ENCODE measurements at regions not wholly inside any gene's neighbourhood (a gene's known extent, or its start where the extent isn't known, plus 50 kb on each side); places are given as distances from the start of the nearest gene placed in this dataset.

- Histone ChIP-seq H3K27ac (peak overlapping the region in 1 of 4 donors; percentile 34), H3K36me3 (no peaks in the 10 kb centered on the region), H3K9me3 (no peaks in the 10 kb centered on the region), H3K4me1 (peaks cover 0 to 42% (median 5%) of the 10 kb centered on the region in 4 donors), H3K4me3 (no peak overlapping the region), H3K27me3 (no peaks in the 10 kb centered on the region)
- no peak for TF ChIP-seq EP300 (IDR thresholded peaks at IDR 0.05)
- no peak for TF ChIP-seq POLR2A (IDR thresholded peaks at IDR 0.05)
- TF ChIP-seq CTCF (IDR thresholded peaks at IDR 0.05) = no peak
- DNase-seq (ENCODE audit: low spot score in 2 of 2) = no peak
- WGBS, 2 donors = 26 to 54% methylated on average over 1 of the region's 1 CpG
Measured at GRCh38 chr2:18829976-18830375, 240.6 kb upstream of the NT5C1B start.

GRCh38 chr2:18829251-18829902 is 240.0 kb upstream of the NT5C1B start:
- no peak overlapping the region for H3K4me3 ChIP-seq
- no peak for TF ChIP-seq EP300 (IDR thresholded peaks at IDR 0.05)
- TF ChIP-seq POLR2A (IDR thresholded peaks at IDR 0.05) = no peak
- TF ChIP-seq CTCF (IDR thresholded peaks at IDR 0.05) = no peak
- peaks cover 0 to 42% (median 5%) of the 10 kb centered on the region in 4 donors for H3K4me1 ChIP-seq
- WGBS, 2 donors = 36 to 42% methylated on average over 4 of the region's 4 CpGs
- no peak for DNase-seq (ENCODE audit: low spot score in 2 of 2)
- no peaks in the 10 kb centered on the region for H3K9me3 ChIP-seq
- H3K27ac ChIP-seq = peak overlapping the region in 1 of 4 donors; percentile 49
- no peaks in the 10 kb centered on the region for H3K27me3 ChIP-seq
- no peaks in the 10 kb centered on the region for H3K36me3 ChIP-seq

- H3K27me3 ChIP-seq = no peaks in the 10 kb centered on the region
- no peaks in the 10 kb centered on the region for H3K36me3 ChIP-seq
- no peak overlapping the region for H3K4me3 ChIP-seq
- peaks cover 0 to 41% (median 3%) of the 10 kb centered on the region in 4 donors for H3K4me1 ChIP-seq
- H3K27ac ChIP-seq = no peak overlapping the region
- no peak for DNase-seq (ENCODE audit: low spot score in 2 of 2)
- no peaks in the 10 kb centered on the region for H3K9me3 ChIP-seq
- WGBS, 2 donors = 61 to 69% methylated on average over 3 of the region's 3 CpGs
- TF ChIP-seq CTCF (IDR thresholded peaks at IDR 0.05) (no peak), EP300 (IDR thresholded peaks at IDR 0.05) (no peak), POLR2A (IDR thresholded peaks at IDR 0.05) (no peak)
Measured at GRCh38 chr2:18828296-18828695, 238.9 kb upstream of the NT5C1B start.

- TF ChIP-seq EP300 (IDR thresholded peaks at IDR 0.05) (no peak), POLR2A (IDR thresholded peaks at IDR 0.05) (no peak), CTCF (IDR thresholded peaks at IDR 0.05) (no peak)
- peaks cover 0 to 27% (median 3%) of the 10 kb centered on the region in 4 donors for H3K4me1 ChIP-seq
- H3K27me3 ChIP-seq = no peaks in the 10 kb centered on the region
- no peak overlapping the region for H3K4me3 ChIP-seq
- no peak overlapping the region for H3K27ac ChIP-seq
- H3K36me3 ChIP-seq = no peaks in the 10 kb centered on the region
- H3K9me3 ChIP-seq = no peaks in the 10 kb centered on the region
- DNase-seq (ENCODE audit: low spot score in 2 of 2) = no peak
- 80 to 91% methylated on average over 7 of the region's 7 CpGs for WGBS, 2 donors
Measured at GRCh38 chr2:18825838-18826237, 236.5 kb upstream of the NT5C1B start.

- Histone ChIP-seq H3K4me3 (no peak overlapping the region), H3K27ac (no peak overlapping the region), H3K4me1 (peaks cover 0 to 25% (median 2%) of the 10 kb centered on the region in 4 donors), H3K36me3 (no peaks in the 10 kb centered on the region), H3K9me3 (no peaks in the 10 kb centered on the region), H3K27me3 (no peaks in the 10 kb centered on the region)
- no peak for DNase-seq (ENCODE audit: low spot score in 2 of 2)
- no peak for TF ChIP-seq CTCF (IDR thresholded peaks at IDR 0.05)
- no peak for TF ChIP-seq EP300 (IDR thresholded peaks at IDR 0.05)
- no peak for TF ChIP-seq POLR2A (IDR thresholded peaks at IDR 0.05)
- 91 to 95% methylated on average over 2 of the region's 2 CpGs for WGBS, 2 donors
Measured at GRCh38 chr2:18824915-18825314, 235.5 kb upstream of the NT5C1B start.
